Activated T-helper 1 cell treated with anti-CD3 and anti-CD28 coated beads, Interleukin-12 subunit alpha, Interleukin-12 subunit beta, Interleukin-2, Interleukin-4 antibody, amounts not matched to agents 30 ng/mL and 10 ng/mL and 1 ng/mL, durations not matched to agents 14 hours and 24 hours and 36 hours (primary cell): ENCODE measurements at regions not wholly inside any gene's neighbourhood (a gene's known extent, or its start where the extent isn't known, plus 50 kb on each side); places are given as distances from the start of the nearest gene placed in this dataset.
"Not testable (repeated sequence)": the region's sequence is repeated elsewhere in the genome, so short reads cannot be mapped to it uniquely, and the experiment has no call there.

Source experiments
- DNase-seq: peaks from one replicate; pipeline ENCODE4 v3.0.0; 2021; ENCODE audit warnings: low spot score
- H3K27ac Mint-ChIP-seq: one replicate; pipeline ENCODE4 v1.8.0; 2021; ENCODE audit warnings: mild to moderate bottlenecking, mixed read lengths
- H3K27me3 Mint-ChIP-seq: one replicate; pipeline ENCODE4 v1.8.0; 2022; ENCODE audit warnings: mild to moderate bottlenecking, moderate library complexity, mixed read lengths; ENCODE audit not compliant: insufficient read depth
- H3K36me3 Mint-ChIP-seq: one replicate; pipeline ENCODE4 v1.8.0; 2021; ENCODE audit warnings: low read depth, mixed read lengths
- H3K4me1 Mint-ChIP-seq: one replicate; pipeline ENCODE4 v1.8.0; 2021; ENCODE audit warnings: low read depth, mixed read lengths
- H3K4me3 Mint-ChIP-seq: one replicate; pipeline ENCODE4 v1.8.0; 2021; ENCODE audit warnings: mild to moderate bottlenecking, moderate library complexity, mixed read lengths
- H3K9me3 Mint-ChIP-seq: one replicate; pipeline ENCODE4 v1.8.0; 2021; ENCODE audit warnings: mixed read lengths
- intact Hi-C: fragments of 100-400 bp; cut with micrococcal nuclease; formaldehyde crosslinking; loops from one replicate; pipeline ENCODE4 v1.15.1; 2024

- Mint-ChIP-seq H3K4me1 (peaks cover 13% of the 10 kb centered on the region), H3K27me3 (peaks cover 63% of the 10 kb centered on the region), H3K9me3 (no peaks in the 10 kb centered on the region), H3K36me3 (no peaks in the 10 kb centered on the region), H3K27ac (no peak overlapping the region), H3K4me3 (no peak overlapping the region)
- intact Hi-C loops = no loop called here
- no peak for DNase-seq
These were observed 277.7 kb downstream of the FAM72C start for GRCh38 chr1:143694085-143694484.

DNA sequence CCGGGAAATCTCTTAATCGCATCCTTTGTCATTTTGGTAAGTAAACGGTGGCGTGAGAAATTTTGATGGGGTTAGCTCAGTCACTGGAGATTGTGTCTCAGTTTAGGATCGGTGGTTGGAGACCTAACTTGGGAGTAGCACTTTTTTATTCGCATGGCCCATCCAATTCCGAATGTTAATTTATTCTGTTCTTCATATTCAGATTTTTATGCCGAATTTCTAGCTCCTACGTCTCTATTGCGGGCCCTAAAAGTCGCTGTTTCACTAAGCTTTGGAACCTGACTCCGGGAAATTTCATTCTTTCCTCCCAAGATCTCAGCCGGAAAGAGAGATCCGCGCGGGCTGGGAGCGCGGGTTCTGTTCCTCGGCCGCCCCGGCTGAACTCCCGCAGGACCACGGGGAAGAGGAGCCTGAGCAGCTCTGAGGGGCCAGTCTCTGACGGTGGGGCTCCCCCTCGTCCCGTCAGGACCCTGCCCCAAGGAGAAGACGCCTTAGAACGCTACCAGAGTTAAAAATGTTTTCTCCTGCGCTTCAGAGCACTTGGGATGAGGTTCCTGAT lies 279.7 kb downstream of the FAM72C start:
- H3K9me3 Mint-ChIP-seq = no peaks in the 10 kb centered on the region
- DNase-seq = no peak
- no peaks in the 10 kb centered on the region for H3K36me3 Mint-ChIP-seq
- no peaks in the 10 kb centered on the region for H3K4me1 Mint-ChIP-seq
- no peak overlapping the region for H3K27ac Mint-ChIP-seq
- intact Hi-C loops = no loop called here
- peaks cover 48% of the 10 kb centered on the region for H3K27me3 Mint-ChIP-seq
- no peak overlapping the region for H3K4me3 Mint-ChIP-seq

GRCh38 chr1:143691400-143691891 lies 280.3 kb downstream of the FAM72C start:
- Mint-ChIP-seq H3K36me3 (no peaks in the 10 kb centered on the region), H3K27ac (no peak overlapping the region), H3K4me1 (no peaks in the 10 kb centered on the region), H3K9me3 (no peaks in the 10 kb centered on the region), H3K27me3 (peaks cover 48% of the 10 kb centered on the region), H3K4me3 (no peak overlapping the region)
- intact Hi-C loops = no loop called here
- DNase-seq = no peak

DNA sequence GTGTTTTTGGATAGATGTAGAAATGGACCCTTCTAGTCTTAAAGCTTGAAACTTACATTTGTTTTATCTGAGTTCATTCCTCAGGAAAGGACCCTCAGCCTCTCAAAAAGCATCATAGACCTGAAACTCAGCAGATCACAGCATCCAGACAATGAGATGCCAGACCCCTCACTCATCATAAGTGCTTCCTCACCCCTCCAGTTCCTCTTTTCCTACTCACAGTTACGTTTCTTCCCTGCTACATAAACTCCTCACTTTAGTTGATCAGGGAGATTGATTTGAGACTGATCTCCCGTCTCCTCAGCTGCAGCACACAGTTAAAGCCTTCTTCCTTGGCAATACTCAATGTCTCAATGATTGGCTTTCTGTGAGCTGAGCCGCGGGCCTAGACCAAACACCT lies 282.0 kb downstream of the FAM72C start:
- Mint-ChIP-seq H3K9me3 (no peaks in the 10 kb centered on the region), H3K27ac (no peak overlapping the region), H3K4me1 (no peaks in the 10 kb centered on the region), H3K36me3 (no peaks in the 10 kb centered on the region), H3K27me3 (peaks cover 43% of the 10 kb centered on the region), H3K4me3 (no peak overlapping the region)
- no peak for DNase-seq
- intact Hi-C loops = no loop called here

DNA sequence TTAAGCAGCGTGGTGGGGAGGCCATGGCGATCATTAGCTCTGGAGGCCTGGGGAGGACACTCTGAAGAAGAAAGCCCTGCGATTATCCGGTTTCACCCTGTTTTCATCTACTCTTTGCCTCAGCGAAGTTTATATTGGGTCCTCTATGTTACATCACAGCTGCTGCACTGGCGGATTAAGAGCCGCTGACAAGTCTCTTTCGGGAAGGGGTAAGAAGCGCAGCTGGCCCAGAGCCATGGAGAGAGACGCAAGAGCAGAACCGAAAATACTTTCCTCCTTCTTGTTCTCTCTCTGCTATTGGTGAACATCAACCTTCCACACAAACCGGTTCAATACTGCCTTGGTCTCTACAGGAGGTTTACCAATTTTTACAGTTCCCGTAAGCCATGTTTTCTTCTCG lies 291.5 kb downstream of the FAM72C start:
- H3K27ac Mint-ChIP-seq = no peak overlapping the region
- H3K27me3 Mint-ChIP-seq = peaks cover 8% of the 10 kb centered on the region
- intact Hi-C loops = no loop called here
- H3K4me3 Mint-ChIP-seq = no peak overlapping the region
- no peaks in the 10 kb centered on the region for H3K36me3 Mint-ChIP-seq
- no peak for DNase-seq
- no peaks in the 10 kb centered on the region for H3K4me1 Mint-ChIP-seq
- no peaks in the 10 kb centered on the region for H3K9me3 Mint-ChIP-seq

DNA sequence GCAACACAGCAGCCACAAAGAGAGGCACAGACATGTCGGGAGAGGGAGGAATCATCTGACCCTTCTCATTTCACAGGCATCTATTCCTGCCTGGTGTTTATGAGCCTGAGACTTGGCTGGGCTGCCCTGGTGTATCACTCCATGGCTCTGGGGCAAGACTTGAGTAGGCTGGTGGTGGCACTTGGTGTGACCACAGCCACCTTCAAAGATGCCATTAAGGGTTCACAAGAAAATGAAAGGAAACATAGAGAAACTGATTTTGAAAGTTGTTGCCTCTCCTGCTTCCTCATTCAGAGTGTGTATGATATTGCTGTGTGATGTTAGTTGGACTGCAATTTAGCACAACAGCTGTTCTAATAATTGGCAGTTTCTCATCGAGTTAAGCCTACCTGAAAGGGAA lies 298.8 kb downstream of the FAM72C start:
- H3K27ac Mint-ChIP-seq = no peak overlapping the region
- intact Hi-C loops = no loop called here
- peaks cover 12% of the 10 kb centered on the region for H3K27me3 Mint-ChIP-seq
- no peak overlapping the region for H3K4me3 Mint-ChIP-seq
- no peaks in the 10 kb centered on the region for H3K9me3 Mint-ChIP-seq
- H3K36me3 Mint-ChIP-seq = no peaks in the 10 kb centered on the region
- no peaks in the 10 kb centered on the region for H3K4me1 Mint-ChIP-seq
- DNase-seq = no peak

DNA sequence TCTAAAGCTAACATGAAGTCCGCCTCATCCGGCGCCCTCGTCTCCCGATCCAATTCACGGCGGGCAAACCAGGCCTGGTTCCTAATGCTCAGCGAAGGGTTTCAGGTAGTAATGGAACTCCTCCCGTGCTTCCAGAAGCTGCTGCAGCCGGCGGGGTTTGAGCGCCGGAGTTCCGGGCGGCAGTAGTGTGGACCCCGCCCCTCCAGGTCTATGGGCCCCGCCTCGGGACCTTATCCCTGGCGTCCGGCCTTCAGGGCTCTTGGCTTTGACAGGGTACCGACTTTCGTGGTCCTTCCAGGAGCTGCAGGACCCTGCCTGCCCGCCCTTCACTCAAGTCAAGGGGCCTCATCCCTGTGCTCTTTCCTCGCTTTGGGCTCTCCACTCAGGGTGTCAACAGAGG lies 304.1 kb downstream of the FAM72C start:
- Mint-ChIP-seq H3K4me3 (no peak overlapping the region), H3K27me3 (peaks cover 14% of the 10 kb centered on the region), H3K27ac (no peak overlapping the region), H3K36me3 (no peaks in the 10 kb centered on the region), H3K4me1 (no peaks in the 10 kb centered on the region), H3K9me3 (no peaks in the 10 kb centered on the region)
- intact Hi-C loops = no loop called here
- no peak for DNase-seq

DNA sequence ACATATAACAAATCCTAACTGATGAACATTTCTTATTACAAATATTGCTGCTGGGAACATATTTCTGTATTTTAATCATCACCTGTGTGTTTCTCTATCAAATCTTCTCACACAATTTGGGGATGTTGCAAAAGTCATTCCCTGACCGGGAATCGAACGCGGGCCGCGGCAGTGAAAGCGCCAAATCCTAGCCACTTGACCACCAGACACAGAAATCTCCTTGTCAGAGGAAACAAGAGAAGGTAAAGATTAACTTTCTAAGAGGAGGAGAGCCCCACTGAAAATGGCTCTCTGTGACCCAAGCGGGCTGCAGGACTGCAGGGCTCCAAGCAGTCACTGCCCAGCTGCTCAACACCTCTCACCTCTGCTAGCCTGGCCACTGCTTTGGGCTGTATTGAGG lies 304.9 kb downstream of the FAM72C start:
- no peak for DNase-seq
- Mint-ChIP-seq H3K36me3 (no peaks in the 10 kb centered on the region), H3K4me1 (no peaks in the 10 kb centered on the region), H3K27me3 (peaks cover 19% of the 10 kb centered on the region), H3K4me3 (no peak overlapping the region), H3K27ac (no peak overlapping the region), H3K9me3 (no peaks in the 10 kb centered on the region)
- intact Hi-C loops = no loop called here

DNA sequence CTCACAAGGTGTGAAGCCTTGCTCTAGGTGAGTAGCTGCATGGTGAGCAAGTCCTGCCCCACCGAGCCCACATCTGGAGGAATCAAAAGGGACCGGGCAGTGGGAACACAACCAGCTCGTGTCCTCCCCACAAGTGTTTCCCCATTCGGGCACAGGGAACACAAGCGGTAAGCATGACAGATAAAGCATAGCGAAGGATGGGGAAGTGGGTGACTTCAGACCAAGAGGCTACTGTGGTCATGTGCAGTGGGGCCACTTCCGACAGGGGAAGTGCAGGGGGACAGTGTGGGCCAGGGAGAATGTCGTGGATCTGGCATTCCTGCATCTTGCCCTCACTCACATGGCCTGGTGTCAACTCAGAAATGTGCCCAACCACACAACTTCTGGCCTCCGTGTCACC lies 306.2 kb downstream of the FAM72C start:
- H3K27ac Mint-ChIP-seq = no peak overlapping the region
- no peak for DNase-seq
- H3K4me1 Mint-ChIP-seq = no peaks in the 10 kb centered on the region
- H3K36me3 Mint-ChIP-seq = no peaks in the 10 kb centered on the region
- intact Hi-C loops = no loop called here
- H3K27me3 Mint-ChIP-seq = peaks cover 25% of the 10 kb centered on the region
- H3K4me3 Mint-ChIP-seq = no peak overlapping the region
- H3K9me3 Mint-ChIP-seq = no peaks in the 10 kb centered on the region

DNA sequence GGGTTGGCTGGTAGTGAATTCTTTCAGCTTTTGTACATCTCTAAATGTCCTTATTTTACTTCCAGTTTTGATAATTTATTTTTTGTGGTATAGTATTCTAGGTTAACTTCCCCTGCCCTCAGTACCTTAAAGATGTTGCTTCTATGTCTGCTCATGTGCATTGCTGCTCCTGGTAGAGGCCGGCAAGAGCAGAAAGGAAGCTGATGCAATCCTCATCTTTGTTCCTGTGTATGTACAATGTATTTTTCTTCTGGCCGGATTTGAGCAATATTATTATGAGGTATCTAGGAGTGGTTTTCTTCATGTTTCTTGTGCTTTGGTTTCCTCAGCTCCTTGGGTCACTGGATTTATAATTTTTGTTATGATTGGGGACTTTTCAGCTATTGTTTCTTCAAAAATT lies 308.7 kb downstream of the FAM72C start:
- H3K27ac Mint-ChIP-seq, DNase-seq, H3K4me1 Mint-ChIP-seq, H3K36me3 Mint-ChIP-seq, H3K9me3 Mint-ChIP-seq, H3K4me3 Mint-ChIP-seq: not testable (repeated sequence)
- peaks cover 37% of the 10 kb centered on the region for H3K27me3 Mint-ChIP-seq
- intact Hi-C loops = loop anchor here (5.0 kb wide), 1 partner anchor 34 kb away; no protein-coding TSS in a partner anchor

- Mint-ChIP-seq H3K36me3 (no peaks in the 10 kb centered on the region), H3K27me3 (peaks cover 40% of the 10 kb centered on the region), H3K27ac (no peak overlapping the region), H3K4me3 (no peak overlapping the region), H3K4me1 (no peaks in the 10 kb centered on the region), H3K9me3 (no peaks in the 10 kb centered on the region)
- intact Hi-C loops = loop anchor here (5.0 kb wide), 1 partner anchor 36 kb away; no protein-coding TSS in a partner anchor
- no peak for DNase-seq
These were observed 310.2 kb downstream of the FAM72C start for GRCh38 chr1:143661418-143662101.

DNA sequence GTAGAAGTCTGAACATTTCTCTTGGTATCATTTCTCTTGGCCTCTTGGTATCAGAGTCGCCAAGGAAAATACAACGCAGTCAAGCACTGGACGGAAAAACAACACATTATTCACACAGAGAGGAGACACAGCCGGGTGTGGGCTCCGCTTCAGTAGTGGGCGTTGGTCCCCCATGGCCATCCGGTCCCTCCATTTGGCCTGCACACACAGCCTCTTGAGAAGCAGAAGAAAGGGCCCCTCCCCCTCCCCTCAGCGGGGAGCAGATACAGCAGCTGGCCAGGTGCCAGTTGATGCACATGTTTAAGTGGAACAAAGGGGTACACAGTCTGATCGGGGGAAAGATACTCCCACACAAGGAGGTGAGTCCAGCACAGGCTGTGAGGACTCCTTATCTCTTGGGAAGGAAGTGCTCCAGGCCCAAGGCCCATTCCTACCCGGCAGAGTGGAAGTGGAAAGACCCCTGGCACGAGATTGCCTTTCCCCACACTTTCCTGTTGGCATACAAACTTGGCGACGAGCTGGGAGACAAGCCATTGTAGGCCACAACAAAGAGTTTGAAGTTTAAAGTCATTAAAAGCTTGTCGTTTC lies 311.3 kb downstream of the FAM72C start:
- DNase-seq = no peak
- peaks cover 43% of the 10 kb centered on the region for H3K27me3 Mint-ChIP-seq
- H3K4me1 Mint-ChIP-seq = no peaks in the 10 kb centered on the region
- H3K36me3 Mint-ChIP-seq = no peaks in the 10 kb centered on the region
- no peaks in the 10 kb centered on the region for H3K9me3 Mint-ChIP-seq
- intact Hi-C loops = loop anchor here (5.0 kb wide), 1 partner anchor 37 kb away; no protein-coding TSS in a partner anchor
- H3K4me3 Mint-ChIP-seq = no peak overlapping the region
- H3K27ac Mint-ChIP-seq = no peak overlapping the region

DNA sequence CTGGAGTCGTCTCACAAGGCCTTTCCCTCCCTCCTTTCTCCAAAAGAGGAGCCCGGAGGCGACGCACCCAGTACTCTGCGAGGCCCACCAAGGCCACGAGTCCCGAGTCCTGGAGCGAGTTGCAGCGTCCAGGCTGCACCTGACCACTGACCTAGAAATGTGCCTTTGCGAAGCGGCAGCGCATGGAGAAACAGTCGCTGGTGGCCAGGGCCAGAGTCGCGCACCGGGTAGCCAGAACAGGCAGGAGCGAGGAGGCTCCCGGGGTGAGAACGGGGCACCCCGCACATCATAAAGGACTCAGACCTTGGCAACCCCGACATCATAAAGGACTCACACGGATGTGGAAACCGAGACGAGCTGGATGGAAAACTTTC lies 318.4 kb downstream of the FAM72C start:
- no peak overlapping the region for H3K4me3 Mint-ChIP-seq
- no peak overlapping the region for H3K27ac Mint-ChIP-seq
- H3K27me3 Mint-ChIP-seq = peaks cover 53% of the 10 kb centered on the region

More for the DNA sequence above, 318.4 kb downstream of the FAM72C start:
- no peak for DNase-seq
- intact Hi-C loops = no loop called here
- Mint-ChIP-seq H3K9me3 (peaks cover 4% of the 10 kb centered on the region), H3K4me1 (no peaks in the 10 kb centered on the region), H3K36me3 (no peaks in the 10 kb centered on the region)
